RPMI8226 (cell line): ENCODE measurements at regions not wholly inside any gene's neighbourhood (a gene's known extent, or its start where the extent isn't known, plus 50 kb on each side); places are given as distances from the start of the nearest gene placed in this dataset.
"Not testable (repeated sequence)": the region's sequence is repeated elsewhere in the genome, so short reads cannot be mapped to it uniquely, and the experiment has no call there.

Experiments
- DNase-seq: peaks from one replicate; pipeline ENCODE4 v3.0.0-alpha.2; 2015

DNA sequence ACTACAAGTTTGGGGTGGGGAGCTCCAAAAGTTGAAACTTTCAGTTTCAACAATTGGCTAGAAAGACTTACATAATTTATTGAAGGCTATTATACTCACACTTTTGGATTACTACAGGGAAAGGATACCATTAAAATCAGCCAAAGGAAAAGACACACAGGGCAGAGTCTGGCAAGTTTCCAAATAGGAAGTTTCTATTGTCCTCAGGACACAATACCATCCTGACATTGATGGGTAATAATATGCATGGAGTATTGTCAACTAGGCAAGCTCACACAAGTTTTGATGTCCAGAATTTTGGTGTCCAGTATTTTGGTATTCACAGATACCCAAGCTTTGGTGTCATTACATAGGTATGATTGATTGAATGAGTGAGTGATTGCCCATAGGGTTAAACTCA is 872.6 kb upstream of the SORCS1 start:
- no peak for DNase-seq

DNA sequence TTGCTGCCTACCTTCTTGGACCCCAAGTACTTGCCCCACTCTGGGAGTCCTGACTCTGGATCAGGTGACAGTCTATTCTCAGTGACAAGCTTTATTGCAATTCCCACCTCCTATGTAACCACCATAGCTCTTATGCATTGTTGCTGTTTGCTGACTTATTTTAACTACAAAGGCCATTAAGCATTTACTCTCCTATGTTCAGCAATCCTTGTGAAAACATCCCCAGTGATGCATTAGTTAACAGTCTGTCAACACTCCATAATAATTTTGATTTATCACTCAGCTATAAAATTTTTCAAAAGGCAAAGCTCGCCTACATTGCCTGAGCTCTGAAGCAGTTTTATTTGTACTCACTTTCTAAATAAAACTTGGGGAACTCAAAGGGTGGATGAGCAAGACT is 871.8 kb upstream of the SORCS1 start:
- DNase-seq, result no peak

DNA sequence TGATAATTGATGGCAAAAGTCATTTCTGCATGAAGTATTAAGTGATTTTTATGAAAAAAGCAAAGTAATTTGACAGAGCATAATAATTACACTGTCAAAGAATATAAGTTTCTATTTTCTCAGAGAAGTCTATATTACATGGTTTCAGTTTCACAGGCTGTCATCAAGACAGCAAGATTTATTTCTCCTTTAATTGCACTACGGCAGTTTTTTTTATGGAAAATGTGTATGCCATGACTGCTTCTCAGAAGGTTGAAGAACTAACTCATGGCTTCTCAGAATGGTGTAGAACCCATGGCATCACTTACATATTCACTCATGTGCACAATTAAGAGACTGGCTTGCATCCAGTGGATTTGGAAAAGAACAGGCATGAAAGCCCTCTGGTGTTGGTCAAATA is 870.3 kb upstream of the SORCS1 start:
- DNase-seq, result no peak

DNA sequence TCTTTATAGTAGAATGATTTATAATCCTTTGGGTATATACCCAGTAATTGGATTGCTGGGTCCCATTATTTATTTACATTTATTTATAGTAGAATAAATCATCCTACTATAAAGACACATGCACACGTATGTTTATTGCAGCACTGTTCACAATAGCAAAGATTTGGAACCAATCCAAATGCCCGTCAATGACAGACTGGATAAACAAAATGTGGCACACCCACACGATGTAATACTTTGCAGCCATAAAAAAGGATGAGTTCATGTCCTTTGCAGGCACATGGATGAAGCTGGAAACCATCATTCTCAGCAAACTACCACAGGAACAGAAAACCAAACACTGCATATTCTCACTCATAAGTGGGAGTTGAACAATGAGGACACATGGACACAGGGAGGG is 869.0 kb upstream of the SORCS1 start:
- DNase-seq, result not testable (repeated sequence)

DNA sequence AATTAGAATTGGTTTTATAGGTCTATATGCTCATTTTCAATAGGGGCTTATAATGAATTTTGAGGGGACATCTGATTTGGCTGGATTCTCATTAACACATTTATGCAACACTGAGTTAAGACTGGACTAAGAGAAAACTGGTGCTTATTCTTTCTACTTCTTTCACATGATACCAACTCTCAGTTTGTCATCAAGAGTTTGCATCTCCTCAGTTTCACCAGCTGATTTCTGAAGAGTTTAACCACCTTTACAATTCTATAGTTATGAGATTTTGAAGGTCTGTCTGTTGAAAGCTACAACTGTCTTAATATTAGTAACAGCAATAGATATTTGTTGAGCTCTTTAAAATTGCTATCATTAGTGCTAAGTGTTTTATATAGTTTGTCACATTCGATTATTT is 867.0 kb upstream of the SORCS1 start:
- no peak for DNase-seq

DNA sequence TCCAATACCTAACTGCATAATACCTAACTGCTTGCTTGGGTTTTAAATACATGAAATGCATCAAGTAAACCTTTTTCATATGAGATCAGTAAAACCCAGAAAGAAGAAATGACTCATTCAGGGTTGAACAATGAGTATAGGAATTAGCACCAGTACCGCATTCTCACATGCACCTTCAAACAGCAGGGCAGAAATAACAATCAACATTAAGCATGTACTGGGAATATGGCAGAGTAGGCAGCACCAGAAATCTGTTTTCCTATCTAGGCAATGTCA is 850.3 kb upstream of the SORCS1 start:
- no peak for DNase-seq

DNA sequence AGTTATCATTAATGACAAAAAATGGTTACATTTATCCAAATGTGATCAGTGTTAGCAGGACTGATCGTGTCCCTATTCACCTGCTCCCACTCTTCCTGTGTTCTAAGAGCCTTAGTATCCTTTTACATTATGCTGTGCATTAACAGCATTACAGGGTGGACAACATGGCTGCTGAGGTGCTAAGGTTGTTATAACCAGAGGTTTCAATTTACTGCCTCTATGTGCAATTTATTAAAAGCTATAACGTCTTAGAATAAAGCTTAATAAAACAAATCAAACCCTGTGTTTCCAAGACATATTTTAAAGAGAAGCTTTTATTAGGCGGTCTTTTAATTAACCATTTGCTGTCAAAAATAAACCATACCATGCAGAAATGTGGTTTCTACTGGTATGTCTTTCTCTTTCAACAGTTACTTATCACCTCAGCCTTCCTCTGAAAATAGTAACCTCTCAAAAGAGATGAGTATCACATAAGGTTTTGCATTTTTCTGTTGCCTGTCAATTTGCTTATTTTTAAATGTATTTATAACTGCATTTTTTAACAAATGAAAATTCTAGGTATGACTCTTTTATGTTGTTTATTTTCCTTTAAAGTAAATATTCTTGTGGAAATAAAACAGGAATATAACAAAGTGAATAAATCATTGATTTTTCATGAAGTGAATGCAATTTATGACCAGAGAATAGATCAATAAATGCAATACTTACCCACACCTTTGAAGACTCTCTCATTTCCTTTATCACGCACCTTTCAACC is 849.8 kb upstream of the SORCS1 start:
- DNase-seq, result no peak

DNA sequence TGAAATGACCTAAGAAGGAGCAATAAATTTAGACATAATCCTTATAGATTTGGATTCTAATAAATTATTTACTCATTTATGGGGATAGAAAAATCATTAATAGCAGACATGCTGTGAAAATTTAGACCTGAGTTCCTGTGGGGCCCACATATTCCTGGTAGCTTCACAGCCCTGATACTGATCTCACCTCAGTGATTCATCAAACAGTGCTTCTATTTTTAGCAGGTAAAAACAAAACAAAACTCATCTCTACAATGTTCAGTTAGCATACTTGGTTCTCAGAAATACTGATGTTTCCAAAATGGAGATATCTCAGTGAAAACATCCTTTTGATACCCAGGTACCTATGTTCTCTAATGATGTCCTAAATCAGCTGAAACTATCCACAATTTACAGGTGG is 841.1 kb upstream of the SORCS1 start:
- DNase-seq, result no peak

DNA sequence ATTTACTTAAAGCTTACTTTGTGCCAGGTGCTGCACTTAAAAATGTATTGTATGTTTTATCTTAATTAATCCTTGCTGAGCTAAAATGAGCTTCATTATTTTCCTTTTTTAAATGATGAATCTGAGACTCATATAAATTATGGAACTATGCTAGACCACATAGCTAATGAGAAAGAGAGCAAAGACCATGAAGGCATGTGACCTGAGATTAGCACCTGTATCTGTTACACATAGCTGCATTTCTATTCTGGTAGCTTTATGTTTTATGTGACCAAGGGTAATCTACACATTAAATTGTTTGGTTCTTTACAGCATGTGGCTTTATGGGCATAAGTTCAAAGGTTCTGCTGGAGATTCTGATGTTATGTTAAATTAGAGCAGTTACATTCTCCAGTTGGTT is 839.1 kb upstream of the SORCS1 start:
- no peak for DNase-seq

DNA sequence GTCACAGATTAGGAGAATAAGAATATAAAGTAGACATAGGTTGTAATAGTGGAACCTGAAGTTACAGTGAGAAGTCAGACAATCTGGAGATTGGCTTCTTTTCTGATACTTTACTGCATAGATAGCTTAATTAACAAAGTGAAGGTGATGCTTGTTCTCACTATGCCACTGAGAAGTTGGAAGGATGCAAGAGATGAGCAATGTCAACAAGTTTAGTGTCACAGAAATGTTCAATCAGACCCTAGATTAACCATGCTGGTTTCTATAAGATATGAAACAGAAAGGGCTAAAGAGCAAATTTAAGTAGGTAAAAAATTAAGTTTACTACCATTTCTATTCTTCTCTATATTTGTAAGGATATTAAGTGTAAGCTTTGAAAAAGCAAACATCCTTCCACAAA is 838.6 kb upstream of the SORCS1 start:
- DNase-seq, result no peak

DNA sequence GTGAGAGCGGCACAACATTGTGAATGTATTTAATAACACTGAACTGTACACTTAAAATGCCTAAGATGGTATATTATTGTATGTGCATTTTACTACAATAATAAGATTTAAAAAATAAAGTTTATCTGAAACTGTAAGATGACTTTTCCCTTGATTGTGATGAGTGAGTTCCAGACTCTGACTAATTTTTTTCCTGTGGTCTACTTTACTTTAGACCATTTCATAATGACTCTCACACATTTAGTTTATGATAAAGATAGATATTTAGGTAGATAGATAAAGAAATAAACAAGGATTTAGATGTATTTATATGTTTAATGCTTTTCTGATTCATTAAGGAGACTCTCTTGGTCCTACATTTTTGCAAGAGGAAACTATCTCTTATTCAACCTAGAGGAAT is 835.9 kb upstream of the SORCS1 start:
- no peak for DNase-seq

DNA sequence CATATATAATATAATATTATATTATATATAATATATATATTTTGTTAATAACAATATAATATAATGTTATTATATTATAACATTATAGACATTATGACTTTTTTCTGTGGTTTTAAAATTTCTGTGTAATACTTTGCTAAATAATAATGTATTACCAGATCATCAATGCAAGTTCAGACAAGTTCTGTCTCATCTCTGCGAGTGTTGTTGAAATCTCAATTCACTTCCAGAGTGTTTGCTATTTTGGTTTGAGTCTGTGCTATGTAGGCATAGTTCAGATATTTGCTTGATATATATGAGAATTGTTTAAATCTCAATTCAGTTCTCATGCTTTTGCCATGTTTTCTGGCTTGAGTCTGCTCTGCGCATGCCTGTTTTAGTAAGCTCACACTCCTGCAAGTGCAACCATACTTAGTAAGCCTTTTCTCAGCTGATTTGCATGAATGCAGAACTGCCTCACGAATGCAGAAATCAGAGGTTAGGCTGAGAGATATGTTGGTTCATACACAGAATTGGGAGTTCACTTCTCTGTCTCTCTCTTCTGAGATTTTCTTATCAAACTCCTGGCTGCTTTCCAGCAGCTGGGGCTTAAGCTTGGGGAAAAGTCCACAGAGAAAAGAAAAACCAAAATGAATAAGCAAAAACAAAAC is 830.2 kb upstream of the SORCS1 start:
- DNase-seq, result no peak

DNA sequence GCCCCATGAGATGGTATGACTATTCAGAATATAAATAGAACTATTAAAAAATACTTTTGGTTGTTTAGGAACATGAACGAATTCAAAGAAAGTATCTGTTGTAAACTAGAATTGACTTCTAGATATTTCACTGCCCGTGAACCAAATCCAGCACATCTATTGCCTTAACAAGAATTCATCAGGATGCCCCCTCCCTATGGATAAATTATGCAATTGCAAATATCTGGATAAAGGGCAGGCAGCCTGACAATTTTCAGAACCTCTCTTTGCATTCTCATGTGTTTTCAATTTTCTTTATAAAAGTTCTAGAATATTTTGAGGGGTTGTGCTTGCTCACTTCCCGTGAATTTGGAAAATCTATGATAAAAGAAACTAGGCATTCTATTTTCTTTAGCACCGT is 822.1 kb upstream of the SORCS1 start:
- no peak for DNase-seq

DNA sequence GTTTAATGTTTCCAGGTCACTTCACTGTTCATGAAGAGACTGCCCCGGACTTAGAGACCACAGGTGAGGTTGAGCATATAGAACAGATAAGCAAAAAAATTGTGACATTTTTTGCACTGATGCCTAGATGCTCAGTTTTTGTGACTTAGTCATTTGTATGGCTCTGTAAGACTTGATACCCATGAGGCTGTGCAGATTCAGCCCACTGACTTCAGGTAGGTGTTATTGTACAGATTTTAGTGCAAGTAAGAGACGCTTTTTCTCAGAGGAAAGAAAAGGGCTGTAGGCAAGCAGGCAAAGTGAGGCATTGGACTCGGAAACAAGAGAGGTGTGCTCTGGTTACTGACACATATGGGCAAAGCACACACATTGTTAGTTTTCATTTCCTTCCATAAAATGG is 820.1 kb upstream of the SORCS1 start:
- no peak for DNase-seq

DNA sequence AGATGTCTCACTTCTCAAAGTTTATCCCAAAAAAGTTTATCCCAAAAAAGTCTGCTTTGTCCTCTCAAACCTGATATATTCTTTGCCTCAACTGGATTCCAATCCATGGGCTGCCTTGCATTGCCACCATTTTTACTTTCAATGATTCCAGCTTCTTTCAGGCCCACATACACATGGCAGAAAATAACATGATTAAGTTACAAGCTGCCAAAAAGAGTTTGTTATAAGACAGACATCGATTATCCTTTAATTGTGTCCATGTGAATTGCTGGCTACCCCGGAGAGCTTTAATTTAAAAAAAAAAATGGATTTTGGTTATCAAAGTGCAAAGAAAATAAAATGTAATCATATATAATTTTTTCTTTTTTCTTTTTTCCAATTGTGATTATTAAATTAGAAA is 819.6 kb upstream of the SORCS1 start:
- no peak for DNase-seq

DNA sequence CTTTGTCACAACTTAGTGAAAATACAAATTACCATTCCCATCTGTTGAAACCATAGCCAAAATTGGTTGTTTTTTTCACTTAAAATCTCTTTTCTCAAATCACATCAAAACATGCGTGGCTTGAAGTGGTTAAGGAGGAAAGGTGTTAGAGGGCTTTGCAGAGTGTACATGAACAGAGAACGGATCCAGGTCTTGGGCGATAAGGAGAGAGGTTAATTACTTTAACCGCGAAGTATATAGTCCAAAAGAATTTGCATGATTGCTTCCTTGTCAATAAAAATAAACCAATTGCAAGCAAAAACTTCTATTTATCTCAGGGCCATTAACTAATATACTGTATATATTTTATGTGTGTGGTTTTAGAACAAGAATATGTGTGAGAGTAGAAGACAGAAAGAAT is 813.9 kb upstream of the SORCS1 start:
- no peak for DNase-seq

DNA sequence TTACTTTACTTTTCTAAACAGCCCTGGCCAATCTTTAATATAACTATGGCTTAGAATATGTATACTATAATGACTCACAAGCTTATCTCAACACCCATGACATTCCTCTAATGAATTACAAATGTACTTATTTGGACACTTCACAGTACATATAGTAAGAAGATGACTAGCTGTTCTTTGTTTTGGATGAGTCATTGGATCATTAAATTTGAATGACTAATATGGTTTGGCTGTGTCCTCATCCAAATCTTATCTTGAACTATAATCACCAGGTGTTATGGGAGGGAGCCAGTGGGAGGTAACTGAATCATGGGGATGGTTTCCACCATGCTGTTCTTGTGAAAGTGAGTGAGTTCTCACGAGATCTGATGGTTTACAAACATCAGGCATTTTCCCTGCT is 807.5 kb upstream of the SORCS1 start:
- DNase-seq, result no peak

DNA sequence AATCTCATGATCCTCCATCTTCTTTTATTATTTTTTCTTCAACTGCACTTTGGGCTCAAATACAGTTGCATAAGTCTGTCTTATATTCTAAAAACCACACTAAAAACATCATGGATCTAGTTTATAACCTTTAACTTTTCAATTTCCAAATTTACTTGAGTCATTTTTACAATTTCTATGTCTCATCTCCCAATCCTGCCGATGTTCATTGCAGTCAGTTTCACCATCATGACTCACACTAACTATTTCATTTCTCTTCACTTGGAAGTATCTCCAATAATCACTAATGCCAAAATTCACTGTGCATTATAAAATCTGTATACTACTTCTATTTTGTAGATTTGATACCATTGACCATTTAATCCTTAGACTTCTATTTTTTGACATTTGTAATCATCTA is 806.9 kb upstream of the SORCS1 start:
- DNase-seq, result no peak

DNA sequence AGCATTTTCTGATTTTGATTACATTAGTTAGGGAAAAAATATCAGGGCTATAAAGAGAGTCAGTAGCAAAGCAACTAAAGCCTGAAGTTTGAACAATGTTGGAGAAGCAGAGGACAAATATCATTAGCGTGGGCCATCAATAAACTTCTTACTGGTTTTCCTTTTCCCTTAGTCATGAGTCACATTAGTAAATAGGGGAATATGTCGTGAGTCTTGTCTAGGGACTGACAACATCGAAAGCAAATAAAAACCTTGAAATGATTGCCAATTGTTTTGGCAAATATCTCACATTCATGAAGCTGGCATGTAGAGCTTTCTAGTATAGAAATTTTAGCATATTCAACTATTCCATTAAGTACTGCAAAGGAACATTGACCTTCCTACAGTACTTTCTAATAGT is 806.0 kb upstream of the SORCS1 start:
- no peak for DNase-seq

DNA sequence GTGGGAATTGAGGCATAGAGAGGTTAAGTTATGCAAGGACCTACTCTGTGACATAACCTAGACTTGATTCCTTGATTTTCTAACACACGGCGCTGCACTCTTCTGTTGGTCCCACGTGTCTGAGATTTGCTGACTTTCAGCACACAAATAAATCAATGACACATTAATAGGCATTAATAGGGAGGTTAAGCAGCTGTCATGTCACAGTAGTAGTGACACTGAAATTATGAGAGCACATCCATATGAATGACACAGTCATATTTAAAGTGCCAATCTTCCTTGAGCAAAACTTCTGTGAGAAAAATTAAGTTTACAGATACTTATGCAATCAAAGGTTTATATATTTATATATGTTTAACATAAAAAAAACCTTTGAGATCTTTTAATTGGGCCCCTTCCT is 805.4 kb upstream of the SORCS1 start:
- no peak for DNase-seq

DNA sequence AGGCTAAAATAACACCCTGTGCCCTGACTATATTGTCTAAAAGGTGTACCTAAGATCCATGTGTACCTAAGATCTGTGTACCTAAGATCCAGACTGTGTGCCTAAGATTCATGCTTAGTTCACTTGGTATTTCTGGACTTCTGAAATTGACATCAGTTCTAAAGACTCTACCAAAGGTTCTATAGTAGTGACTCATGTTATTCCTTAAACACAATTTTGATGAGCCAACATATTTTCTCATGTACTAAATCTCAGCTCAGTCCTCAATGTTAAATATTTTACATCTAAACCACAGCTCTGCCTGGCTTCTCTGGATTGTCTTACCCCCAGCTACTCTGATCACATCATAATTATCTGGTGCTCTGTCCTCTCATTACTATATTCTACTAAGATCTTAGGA is 802.3 kb upstream of the SORCS1 start:
- no peak for DNase-seq

DNA sequence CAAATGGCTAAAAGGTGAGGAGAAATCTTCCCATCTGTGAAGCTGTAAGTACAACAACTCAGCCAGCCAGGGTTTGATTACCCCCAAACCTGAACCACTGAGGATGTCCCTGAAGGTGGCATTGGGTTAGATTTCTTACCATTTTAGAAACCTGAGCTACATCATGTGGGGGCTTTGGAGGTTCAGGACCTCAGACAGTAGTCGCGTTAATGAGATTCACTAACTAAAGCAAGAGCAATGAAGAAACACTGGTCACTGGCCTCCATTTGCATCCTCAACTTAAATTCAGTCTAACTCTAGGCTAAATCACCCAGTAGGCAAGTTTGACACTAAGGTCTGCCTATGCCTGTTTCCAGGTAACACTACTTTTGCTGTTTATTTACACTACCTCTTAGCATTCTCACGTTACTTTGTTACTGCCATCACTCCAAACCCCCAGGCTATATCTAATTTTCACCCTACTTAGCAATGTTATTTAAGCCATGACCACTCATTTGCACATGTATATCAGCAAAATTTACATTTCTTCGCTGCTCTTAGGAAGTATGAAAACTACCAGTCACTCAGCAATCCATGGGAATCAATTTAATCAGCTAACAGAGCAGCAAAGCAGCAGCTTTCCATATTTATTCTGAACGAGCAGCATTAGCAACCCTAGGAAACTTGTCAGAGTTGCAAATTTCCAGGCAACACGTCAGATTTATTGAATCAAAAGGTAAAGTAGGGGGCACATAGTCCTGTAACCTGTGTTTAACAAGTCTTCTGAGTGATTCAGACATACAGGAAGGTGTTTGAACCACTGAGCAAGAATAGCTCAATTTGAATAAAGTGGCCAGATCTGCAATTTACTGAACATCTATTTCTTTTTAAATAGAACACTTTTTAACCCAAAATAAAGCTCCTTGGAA is 788.4 kb upstream of the SORCS1 start:
- no peak for DNase-seq

DNA sequence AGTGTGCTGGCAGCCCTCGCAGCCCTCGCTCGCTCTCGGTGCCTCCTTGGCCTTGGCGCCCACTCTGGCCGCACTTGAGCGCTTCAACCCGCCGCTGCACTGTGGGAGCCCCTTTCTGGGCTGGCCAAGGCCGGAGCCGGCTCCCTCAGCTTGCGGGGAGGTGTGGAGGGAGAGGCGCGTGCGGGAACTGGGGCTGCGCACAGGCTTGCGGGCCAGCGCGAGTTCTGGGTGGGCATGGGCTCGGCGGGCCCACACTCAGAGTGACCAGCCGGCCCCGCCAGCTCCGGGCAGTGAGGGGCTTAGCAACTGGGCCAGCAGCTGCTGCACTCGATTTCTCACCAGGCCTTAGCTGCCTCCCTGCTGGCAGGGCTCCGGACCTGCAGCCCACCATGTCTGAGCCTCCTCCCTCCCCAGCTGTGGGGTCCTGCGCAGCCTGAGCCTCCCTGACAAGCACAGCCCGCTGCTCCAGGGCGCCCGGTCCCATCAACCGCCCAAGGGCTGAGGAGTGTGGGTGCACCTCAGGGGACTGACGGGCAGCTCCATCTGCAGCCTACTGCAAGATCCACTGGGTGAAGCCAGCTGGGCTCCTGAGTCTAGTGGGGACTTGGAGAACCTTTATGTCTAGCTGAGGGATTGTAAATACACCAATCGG is 786.0 kb upstream of the SORCS1 start:
- DNase-seq, result not testable (repeated sequence)

DNA sequence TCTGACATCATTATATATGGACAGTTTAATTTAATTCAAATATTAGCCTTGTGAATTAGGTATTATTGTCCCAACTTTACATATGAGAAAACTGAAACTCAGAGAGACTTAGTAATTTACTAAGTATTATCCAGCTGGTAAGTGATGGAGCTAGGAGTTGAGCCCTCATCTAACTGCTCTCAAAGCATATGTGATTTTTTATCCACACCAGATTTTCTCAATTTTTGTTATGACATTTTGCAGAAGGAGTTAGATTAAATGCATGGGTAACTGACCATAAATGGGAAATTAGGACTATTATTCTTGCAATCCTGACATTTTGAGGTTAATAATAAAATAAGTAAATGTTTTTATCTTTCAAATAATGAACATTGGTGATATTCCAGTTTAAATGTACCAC is 778.3 kb upstream of the SORCS1 start:
- no peak for DNase-seq
